ENCODE measurements at regions not wholly inside any gene's neighbourhood (a gene's known extent, or its start where the extent isn't known, plus 50 kb on each side); places are given as distances from the start of the nearest gene placed in this dataset.
"Not testable (repeated sequence)": the region's sequence is repeated elsewhere in the genome, so short reads cannot be mapped to it uniquely, and the experiment has no call there.

GRCh38 chr3:35215525-35216500 is 423.5 kb upstream of the ARPP21 start:
- no peak for DNase-seq

DNA sequence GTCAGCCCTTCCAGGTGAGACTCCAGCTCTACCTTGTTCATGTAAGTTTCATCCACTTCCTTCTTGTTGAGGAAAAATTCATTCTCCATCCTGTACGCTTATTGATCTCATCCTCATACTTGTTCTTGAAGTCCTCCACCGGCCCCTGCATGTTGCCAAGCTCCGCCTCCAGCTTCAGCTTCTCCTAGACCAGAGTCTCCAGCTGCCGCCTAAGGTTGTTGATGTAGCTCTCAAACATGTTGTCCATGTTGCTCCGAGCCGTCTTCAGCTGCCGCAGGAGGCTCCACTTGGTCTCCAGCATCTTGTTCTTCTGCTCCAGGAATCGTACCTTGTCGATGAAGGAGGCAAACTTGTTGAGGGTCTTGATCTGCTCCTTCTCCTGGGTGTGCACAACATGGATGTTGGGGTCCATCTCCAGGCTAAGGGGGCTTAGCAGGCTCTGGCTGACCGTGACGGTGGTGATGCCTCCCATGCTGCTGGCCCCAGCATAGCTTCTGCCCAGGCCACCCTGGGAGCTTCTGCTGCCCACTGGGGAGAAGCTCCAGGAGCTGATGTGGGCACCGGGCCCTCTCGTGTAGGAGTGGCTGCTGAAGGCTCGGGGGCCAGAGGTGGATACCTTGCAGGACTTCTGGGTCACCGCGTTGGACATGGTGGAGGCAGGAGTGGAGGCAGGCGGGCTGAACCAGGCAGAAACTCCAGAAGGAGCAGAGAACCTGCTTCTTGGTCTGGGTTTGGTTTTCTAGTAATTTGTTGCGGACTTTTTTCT is 422.6 kb upstream of the ARPP21 start:
- no peak for DNase-seq

- no peak for DNase-seq
These were observed 415.5 kb upstream of the ARPP21 start for GRCh38 chr3:35223632-35224394.

DNA sequence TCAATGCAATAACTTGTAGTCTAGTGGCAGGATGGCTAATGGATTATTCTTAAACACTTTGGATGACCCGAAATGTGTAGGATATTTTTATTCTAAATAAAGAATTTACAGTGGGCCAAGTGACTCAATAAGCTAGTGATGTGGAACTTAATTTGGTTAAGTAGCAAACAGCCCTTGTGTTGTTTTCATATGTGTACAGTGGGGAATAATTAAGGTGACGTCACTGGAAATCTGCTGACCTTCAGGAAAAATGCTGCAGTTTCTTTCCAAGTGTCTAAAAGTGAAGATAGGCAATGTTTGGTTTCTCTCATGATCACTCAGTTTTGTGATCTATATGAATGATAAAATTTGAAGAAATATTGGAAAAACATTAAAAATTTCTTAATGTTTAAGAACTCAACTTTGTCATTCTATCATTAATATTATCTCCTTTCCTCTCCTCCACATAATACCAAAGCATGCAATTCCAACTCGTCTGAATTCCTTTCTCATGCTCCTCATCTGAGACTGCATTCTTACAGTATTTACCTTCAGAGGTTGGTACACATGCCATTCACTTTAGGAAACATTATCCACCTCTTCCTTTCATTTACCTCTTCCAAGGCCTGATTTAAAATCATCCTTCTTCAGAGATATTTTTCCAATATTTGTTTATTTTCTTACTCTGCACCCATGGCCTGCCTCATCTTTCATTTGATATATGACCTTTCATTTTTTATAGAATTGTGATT is 414.6 kb upstream of the ARPP21 start:
- no peak for DNase-seq

DNA sequence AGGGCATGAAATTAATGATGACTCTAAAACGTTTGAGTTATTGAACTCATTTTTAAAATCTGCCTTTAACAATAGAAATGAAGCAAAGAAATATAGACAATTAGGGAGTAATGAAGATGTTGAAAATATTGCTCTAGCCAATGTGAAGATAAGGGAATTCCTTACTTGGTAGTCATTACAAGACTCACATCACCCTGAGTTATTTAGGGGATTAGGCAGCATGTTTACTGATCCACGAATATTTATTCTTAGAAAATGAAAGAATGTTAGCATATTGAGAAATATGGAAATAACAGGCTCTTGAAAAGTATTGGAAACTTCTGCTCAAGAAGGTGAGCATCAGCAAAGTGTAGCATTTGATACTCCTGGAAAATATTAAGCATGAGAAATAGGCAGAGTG is 398.1 kb upstream of the ARPP21 start:
- no peak for DNase-seq

DNA sequence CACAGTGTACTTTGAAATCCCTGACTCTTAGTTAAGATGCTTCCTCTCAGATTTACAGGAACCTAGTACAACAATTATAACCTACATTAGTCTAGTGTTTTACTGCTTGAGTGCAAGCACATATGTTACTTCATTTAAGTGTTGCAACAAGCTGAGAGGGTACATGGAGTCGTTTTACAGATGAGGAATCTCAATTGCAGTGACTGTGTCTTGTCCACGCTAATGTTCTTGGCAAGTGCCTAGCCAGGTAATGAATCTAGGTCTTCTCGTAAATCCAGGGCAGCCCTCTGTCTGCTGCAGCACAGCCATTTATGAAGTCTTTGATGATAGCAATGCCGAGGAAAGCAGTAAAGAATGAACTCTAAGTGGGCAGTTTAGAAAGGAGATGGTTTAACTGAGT is 384.4 kb upstream of the ARPP21 start:
- no peak for DNase-seq

DNA sequence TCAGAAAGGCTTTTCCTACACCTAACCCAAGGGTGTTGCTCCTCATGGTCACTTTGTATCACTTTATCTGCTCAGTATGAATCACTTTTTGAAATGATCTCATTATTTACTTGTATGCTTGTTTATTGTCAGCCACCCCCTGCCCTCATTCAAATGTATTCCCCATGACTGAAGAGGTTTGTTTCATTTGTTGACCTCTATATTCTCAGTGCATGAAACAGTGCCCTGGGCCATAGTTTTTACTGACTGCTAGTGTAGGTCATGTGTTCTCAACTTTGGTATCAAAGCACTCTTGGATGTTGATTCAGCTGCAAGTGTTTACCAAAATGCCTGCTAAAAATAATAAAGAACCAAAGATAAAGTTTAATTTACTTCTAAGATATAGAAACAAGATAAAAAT is 381.7 kb upstream of the ARPP21 start:
- DNase-seq = no peak

- DNase-seq = no peak
These were observed 376.9 kb upstream of the ARPP21 start for GRCh38 chr3:35262406-35262805.

DNA sequence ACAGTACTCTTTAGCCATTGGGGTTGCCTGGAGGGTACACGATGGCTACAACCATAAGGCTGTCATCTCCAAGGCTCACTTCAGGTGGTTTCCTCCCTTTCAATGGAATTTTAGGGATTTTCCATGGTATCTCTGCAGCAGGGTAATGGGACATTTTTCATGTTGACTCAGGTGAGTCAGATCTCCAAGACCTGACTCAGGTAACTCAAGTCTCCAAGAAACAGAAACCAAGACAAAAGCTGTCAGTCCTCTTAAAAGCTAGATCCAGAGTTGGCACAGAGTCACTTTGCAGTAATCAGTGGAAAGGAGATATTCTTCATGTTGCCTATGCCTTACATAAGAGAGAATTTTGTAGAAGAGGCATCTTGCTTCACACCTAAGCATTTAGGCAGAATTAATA is 375.8 kb upstream of the ARPP21 start:
- no peak for DNase-seq

DNA sequence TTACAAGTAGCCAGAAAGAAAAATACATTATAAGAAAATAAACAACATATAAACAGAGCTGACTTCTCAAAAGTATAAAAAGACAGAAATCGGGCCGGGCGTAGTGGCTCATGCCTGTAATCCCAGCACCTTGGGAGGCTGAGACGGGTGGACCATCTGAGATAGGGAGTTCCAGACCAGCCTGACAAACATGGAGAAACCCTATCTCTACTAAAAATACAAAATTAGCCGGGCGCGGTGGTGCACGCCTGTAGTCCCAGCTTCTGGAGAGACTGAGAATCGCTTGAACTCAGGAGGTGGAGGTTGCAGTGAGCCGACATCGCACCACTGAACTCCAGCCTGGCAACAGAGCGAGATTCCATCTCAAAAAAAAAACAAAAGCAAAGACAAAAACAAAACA is 373.3 kb upstream of the ARPP21 start:
- not testable (repeated sequence) for DNase-seq

- DNase-seq = no peak
These were observed 363.6 kb upstream of the ARPP21 start for GRCh38 chr3:35275768-35276167.

- no peak for DNase-seq
These were observed 362.8 kb upstream of the ARPP21 start for GRCh38 chr3:35276568-35276967.

DNA sequence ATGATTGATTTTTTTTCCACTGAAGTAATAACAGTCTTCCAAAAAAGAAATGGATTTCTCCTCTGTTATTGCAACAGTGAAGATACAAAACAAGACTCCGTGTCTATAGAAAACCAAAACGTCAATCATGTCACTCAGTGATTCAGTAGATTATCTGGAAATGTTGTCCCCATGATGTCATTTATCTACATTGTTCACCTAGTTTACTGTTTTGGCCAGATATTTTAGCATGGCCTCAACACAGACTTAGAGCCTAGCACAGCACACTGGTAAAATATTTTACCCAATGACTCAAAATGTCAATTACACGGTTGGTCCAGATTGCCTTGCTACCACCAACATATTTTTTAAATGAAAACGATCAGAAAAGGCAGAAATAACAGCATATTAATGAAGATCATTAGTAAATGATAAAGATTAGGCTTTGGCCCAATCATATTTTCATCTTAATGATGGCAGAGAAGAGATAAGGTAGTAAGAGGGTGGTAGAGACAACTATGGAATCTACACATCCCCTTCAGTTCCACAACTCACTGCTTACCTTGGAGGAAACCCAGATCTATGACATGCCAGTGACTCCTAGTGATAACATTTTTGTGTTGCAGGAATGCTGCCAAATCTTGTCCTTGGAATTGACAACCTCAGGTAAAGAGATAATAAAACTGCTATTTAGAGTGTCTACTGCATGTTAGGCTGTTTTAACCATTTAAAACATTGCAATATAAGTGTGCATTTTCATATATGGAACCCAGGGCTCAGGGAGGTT is 347.7 kb upstream of the ARPP21 start:
- DNase-seq = no peak

- DNase-seq = no peak
These were observed 346.8 kb upstream of the ARPP21 start for GRCh38 chr3:35292568-35292967.

- no peak for DNase-seq
These were observed 343.4 kb upstream of the ARPP21 start for GRCh38 chr3:35295906-35296305.

GRCh38 chr3:35296533-35296932 is 342.8 kb upstream of the ARPP21 start:
- DNase-seq = no peak

GRCh38 chr3:35296944-35297343 is 342.4 kb upstream of the ARPP21 start:
- DNase-seq = not testable (repeated sequence)

GRCh38 chr3:35305406-35305805 is 333.9 kb upstream of the ARPP21 start:
- no peak for DNase-seq

DNA sequence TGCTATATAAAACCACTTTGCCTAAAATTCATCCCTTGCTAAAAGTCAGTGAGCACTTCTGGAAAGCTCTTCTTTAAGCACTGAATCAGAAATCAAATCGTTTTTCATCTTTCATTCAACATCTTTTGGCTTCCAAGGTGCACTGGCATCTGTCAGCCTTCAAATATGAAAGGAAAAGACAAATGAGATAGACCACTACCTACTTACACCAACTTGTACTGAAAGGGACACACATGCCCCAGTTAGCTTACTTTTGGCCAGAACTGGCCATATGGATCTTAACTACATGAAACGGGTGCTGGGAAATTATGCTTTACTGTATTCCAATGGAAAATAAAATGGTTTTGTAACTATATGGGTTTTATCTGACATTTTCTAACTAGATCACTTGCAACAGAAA is 332.0 kb upstream of the ARPP21 start:
- DNase-seq = no peak

DNA sequence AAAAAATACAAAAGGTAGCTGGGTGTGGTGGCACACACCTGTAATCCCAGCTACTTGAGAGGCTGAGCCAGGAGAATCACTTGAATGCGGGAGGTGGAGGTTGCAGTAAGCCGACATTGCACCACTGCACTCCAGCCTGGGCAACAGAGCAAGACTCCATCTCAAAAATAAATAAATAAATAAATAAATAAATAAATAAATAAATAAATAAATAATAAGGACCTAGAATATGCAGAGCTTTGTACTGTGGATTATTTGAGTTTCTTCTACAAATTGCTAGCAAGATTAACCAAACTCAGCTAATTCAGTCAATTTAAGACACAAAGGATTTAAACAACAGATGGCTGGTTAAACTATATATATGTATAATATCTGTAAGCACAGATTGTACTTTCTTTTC is 322.5 kb upstream of the ARPP21 start:
- DNase-seq = not testable (repeated sequence)

DNA sequence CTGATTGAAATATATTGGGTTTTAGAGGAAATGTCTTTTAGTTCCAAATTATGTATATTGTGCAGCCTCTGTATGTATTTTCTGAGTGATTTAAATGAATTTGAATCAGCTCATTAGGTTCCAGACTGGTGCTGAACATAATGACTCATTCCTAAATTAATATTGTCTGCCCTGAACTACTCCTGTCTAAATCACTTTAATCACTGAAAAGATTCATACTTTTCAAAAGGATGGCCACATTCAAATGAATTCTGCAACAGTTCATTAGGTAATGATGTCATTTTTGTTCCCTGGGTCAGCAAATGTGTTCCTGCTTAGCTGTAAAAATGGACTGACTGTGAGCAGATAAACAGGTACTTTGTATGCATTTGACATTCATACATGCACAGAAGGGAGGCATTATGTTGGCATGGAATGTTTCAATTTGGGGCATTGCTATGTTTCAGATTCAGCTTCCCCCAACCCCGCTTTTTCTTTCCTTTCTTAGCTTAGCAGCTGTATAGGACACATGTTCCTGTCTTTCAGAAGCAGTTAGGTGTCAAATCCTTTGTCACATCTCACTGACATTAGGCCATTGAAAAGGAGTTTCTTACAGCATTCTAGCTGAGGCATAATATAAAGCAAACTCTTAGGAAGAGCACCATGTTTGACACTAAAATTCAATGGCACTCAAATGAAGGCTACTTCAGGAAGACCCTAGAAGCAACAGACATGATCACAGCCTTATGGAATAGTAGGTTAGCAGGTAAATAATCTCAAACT is 318.5 kb upstream of the ARPP21 start:
- DNase-seq = no peak
